ENCODE measurements at regions not wholly inside any gene's neighbourhood (a gene's known extent, or its start where the extent isn't known, plus 50 kb on each side); places are given as distances from the start of the nearest gene placed in this dataset.

GRCh38 chr6:4354181-4354580 is 218.8 kb upstream of the ECI2 start:
- no peaks in the 10 kb centered on the region for H4K20me1 ChIP-seq (ENCODE audit: low read length)
- ChIA-PET CTCF (no interaction called here), POLR2A (ENCODE audit: unreplicated experiment) (interaction anchor here (0.6 kb wide), 1 partner anchor 279 kb away, joined by 3 read pairs; no protein-coding TSS in a partner anchor)
- H3K27me3 ChIP-seq (ENCODE audit: low read length): no peaks in the 10 kb centered on the region
- intact Hi-C loops (cut with micrococcal nuclease): loop anchor here (10.0 kb wide), 3 partner anchors 69 to 421 kb away; partner anchors contain the start of gene CDYL
- H3K27ac ChIP-seq (ENCODE audit: low read length): peak overlapping the region; percentile 83; the same call in 1 of the 2 replicates
- ATAC-seq (no peak), DNase-seq (no peak)
- H3K9me3 ChIP-seq (ENCODE audit: low read length): no peaks in the 10 kb centered on the region
- no peaks in the 10 kb centered on the region for H3K79me2 ChIP-seq (ENCODE audit: low read length)
- TF ChIP-seq EZH2 (IDR thresholded peaks at IDR 0.05; ENCODE audit: low read length, unreplicated experiment) (no peak), EZH2phosphoT487 (IDR thresholded peaks at IDR 0.05; ENCODE audit: borderline replicate concordance, low read length) (no peak)
- TF ChIP-seq, protein P1, sequence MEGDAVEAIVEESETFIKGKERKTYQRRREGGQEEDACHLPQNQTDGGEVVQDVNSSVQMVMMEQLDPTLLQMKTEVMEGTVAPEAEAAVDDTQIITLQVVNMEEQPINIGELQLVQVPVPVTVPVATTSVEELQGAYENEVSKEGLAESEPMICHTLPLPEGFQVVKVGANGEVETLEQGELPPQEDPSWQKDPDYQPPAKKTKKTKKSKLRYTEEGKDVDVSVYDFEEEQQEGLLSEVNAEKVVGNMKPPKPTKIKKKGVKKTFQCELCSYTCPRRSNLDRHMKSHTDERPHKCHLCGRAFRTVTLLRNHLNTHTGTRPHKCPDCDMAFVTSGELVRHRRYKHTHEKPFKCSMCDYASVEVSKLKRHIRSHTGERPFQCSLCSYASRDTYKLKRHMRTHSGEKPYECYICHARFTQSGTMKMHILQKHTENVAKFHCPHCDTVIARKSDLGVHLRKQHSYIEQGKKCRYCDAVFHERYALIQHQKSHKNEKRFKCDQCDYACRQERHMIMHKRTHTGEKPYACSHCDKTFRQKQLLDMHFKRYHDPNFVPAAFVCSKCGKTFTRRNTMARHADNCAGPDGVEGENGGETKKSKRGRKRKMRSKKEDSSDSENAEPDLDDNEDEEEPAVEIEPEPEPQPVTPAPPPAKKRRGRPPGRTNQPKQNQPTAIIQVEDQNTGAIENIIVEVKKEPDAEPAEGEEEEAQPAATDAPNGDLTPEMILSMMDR (conservative IDR thresholded peaks at IDR 0.05; ENCODE audit: low read depth, low read length): no peak
- H3K36me3 ChIP-seq (ENCODE audit: low read depth, low read length): no peaks in the 10 kb centered on the region
- no peak overlapping the region for H3K4me2 ChIP-seq (ENCODE audit: low read length)
- H3K9me2 ChIP-seq (replicated peaks; ENCODE audit: low read length): no peaks in the 10 kb centered on the region
- peaks cover 57% of the 10 kb centered on the region for H3K4me1 ChIP-seq (ENCODE audit: insufficient read depth, low read length)
- H2AFZ ChIP-seq (ENCODE audit: low read length): no peak overlapping the region
- H3K4me3 ChIP-seq (ENCODE audit: low read length): no peak overlapping the region
- no peaks in the 10 kb centered on the region for H3F3A ChIP-seq (ENCODE audit: low read length, unreplicated experiment)
- H3K9ac ChIP-seq (ENCODE audit: low read length): no peak overlapping the region
- no TSS peak for BruUV-seq (replicated peaks)

DNA sequence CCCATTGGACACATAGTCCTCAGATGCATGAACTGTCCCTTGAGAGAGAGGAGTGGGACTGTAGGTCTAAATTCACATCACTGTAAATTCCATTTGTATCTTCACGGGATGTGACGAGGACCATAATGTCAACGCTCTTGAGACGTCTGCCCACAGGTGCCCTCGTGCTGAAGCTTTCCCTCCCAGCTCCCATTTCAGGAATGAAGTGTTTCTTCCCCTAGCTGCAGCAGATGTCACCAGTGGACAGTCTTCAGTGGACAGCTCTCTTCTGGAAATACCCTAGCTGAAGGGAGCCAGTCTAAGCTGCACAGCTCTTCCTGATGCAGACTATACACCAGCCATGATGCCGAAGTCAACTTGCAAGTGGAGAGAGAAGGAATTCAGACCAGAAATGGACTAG is 217.4 kb upstream of the ECI2 start:
- Histone ChIP-seq H3K9me3 (ENCODE audit: low read length) (no peaks in the 10 kb centered on the region), H3F3A (ENCODE audit: low read length, unreplicated experiment) (no peaks in the 10 kb centered on the region), H3K79me2 (ENCODE audit: low read length) (no peaks in the 10 kb centered on the region), H4K20me1 (ENCODE audit: low read length) (no peaks in the 10 kb centered on the region), H3K27me3 (ENCODE audit: low read length) (no peaks in the 10 kb centered on the region), H3K9me2 (replicated peaks; ENCODE audit: low read length) (no peaks in the 10 kb centered on the region), H3K4me2 (ENCODE audit: low read length) (0 out of 2 replicates have a peak overlapping the region, but pooled peaks have one; percentile 82), H3K27ac (ENCODE audit: low read length) (peak overlapping the region; percentile 81), H3K4me3 (ENCODE audit: low read length) (no peak overlapping the region), H2AFZ (ENCODE audit: low read length) (no peak overlapping the region), H3K9ac (ENCODE audit: low read length) (peak overlapping the region; percentile 60; the same call in 1 of the 2 replicates), H3K4me1 (ENCODE audit: insufficient read depth, low read length) (peaks cover 50% of the 10 kb centered on the region), H3K36me3 (ENCODE audit: low read depth, low read length) (no peaks in the 10 kb centered on the region)
- intact Hi-C loops (cut with micrococcal nuclease): loop anchor here (10.0 kb wide), 3 partner anchors 68 to 422 kb away; partner anchors contain the start of gene CDYL
- TF ChIP-seq, protein P1 (conservative IDR thresholded peaks at IDR 0.05; ENCODE audit: low read depth, low read length): no peak
- no peak for TF ChIP-seq EZH2 (IDR thresholded peaks at IDR 0.05; ENCODE audit: low read length, unreplicated experiment)
- no peak for TF ChIP-seq EZH2phosphoT487 (IDR thresholded peaks at IDR 0.05; ENCODE audit: borderline replicate concordance, low read length)
- POLR2A ChIA-PET (ENCODE audit: unreplicated experiment): no interaction called here
- ATAC-seq (no peak), DNase-seq (no peak)
- no TSS peak for BruUV-seq (replicated peaks)
- CTCF ChIA-PET: no interaction called here

- no peak; the same call in 1 of the 2 replicates for ATAC-seq
- Histone ChIP-seq H3K36me3 (ENCODE audit: low read depth, low read length) (no peaks in the 10 kb centered on the region), H3K4me2 (ENCODE audit: low read length) (peak overlapping the region; percentile 82), H2AFZ (ENCODE audit: low read length) (peak overlapping the region; percentile 85), H3K79me2 (ENCODE audit: low read length) (no peaks in the 10 kb centered on the region), H3K9ac (ENCODE audit: low read length) (peak overlapping the region; percentile 60), H3K27me3 (ENCODE audit: low read length) (no peaks in the 10 kb centered on the region), H4K20me1 (ENCODE audit: low read length) (no peaks in the 10 kb centered on the region), H3K27ac (ENCODE audit: low read length) (peak overlapping the region; percentile 81), H3K4me3 (ENCODE audit: low read length) (peak overlapping the region; percentile 61), H3F3A (ENCODE audit: low read length, unreplicated experiment) (no peaks in the 10 kb centered on the region), H3K4me1 (ENCODE audit: insufficient read depth, low read length) (peaks cover 45% of the 10 kb centered on the region), H3K9me3 (ENCODE audit: low read length) (no peaks in the 10 kb centered on the region), H3K9me2 (replicated peaks; ENCODE audit: low read length) (no peaks in the 10 kb centered on the region)
- DNase-seq: no peak
- no TSS peak for BruUV-seq (replicated peaks)
- CTCF ChIA-PET: interaction anchor here (0.6 to 1.0 kb wide), 2 partner anchors 49 to 70 kb away, joined by 3 to 6 read pairs; no protein-coding TSS in a partner anchor
- POLR2A ChIA-PET (ENCODE audit: unreplicated experiment): interaction anchor here (0.6 to 1.0 kb wide), 2 partner anchors 32 to 33 kb away, joined by 4 to 10 read pairs; no protein-coding TSS in a partner anchor
- intact Hi-C loops (cut with micrococcal nuclease): loop anchor here (10.0 kb wide), 3 partner anchors 67 to 423 kb away; partner anchors contain the start of gene CDYL
- TF ChIP-seq EZH2 (IDR thresholded peaks at IDR 0.05; ENCODE audit: low read length, unreplicated experiment) (no peak), EZH2phosphoT487 (IDR thresholded peaks at IDR 0.05; ENCODE audit: borderline replicate concordance, low read length) (no peak)
- TF ChIP-seq, protein P1 (conservative IDR thresholded peaks at IDR 0.05; ENCODE audit: low read depth, low read length): no peak
Measured at GRCh38 chr6:4352322-4352669, 216.9 kb upstream of the ECI2 start.
